GM12878 (cell line): ENCODE measurements at regions not wholly inside any gene's neighbourhood (a gene's known extent, or its start where the extent isn't known, plus 50 kb on each side); places are given as distances from the start of the nearest gene placed in this dataset.

ENCODE experiments used
- EZH2 ChIP-seq: IDR thresholded peaks from 2 replicates; pipeline ENCODE4 v1.6.1; 2012; ENCODE audit warnings: low read depth, mild to moderate bottlenecking, control low read depth, inconsistent platforms, low read length, borderline replicate concordance; ENCODE audit not compliant: control insufficient read depth
- HCFC1 ChIP-seq: fragments of 150-350 bp; IDR thresholded peaks from 2 replicates; pipeline ENCODE4 v1.6.1; 2014; ENCODE audit warnings: low read length
- IKZF1 ChIP-seq: fragments of 450-650 bp; conservative IDR thresholded peaks from 2 replicates; pipeline ENCODE4 v1.6.1; 2017; ENCODE audit warnings: antibody characterized with exemption, mild to moderate bottlenecking
- POLR2A ChIP-seq: IDR thresholded peaks from 2 replicates; pipeline ENCODE4 v1.6.1; 2011; ENCODE audit warnings: low read depth, mild to moderate bottlenecking, low read length
- POLR2AphosphoS5 ChIP-seq: IDR thresholded peaks from 2 replicates; pipeline ENCODE4 v1.6.1; 2011; ENCODE audit warnings: mild to moderate bottlenecking, low read length, inconsistent platforms
- SIN3A ChIP-seq: IDR thresholded peaks from 2 replicates; pipeline ENCODE4 v1.6.1; 2012; ENCODE audit warnings: low read depth, low read length, improper control_type of control experiment
- SIX5 ChIP-seq: IDR thresholded peaks from 2 replicates; pipeline ENCODE4 v1.6.1; 2011; ENCODE audit warnings: mild to moderate bottlenecking, low read depth, low read length, moderate library complexity; ENCODE audit not compliant: severe bottlenecking
- SUZ12 ChIP-seq: fragments of 200-600 bp; sonication (generic); IDR thresholded peaks from one replicate; pipeline ENCODE4 v1.6.1; 2018; ENCODE audit warnings: antibody characterized with exemption, mild to moderate bottlenecking; ENCODE audit not compliant: unreplicated experiment
- TAF1 ChIP-seq: IDR thresholded peaks from 2 replicates; pipeline ENCODE4 v1.6.1; 2011; ENCODE audit warnings: mild to moderate bottlenecking, low read depth, low read length, borderline replicate concordance
- YBX1 ChIP-seq: fragments of 450-650 bp; IDR thresholded peaks from 2 replicates; pipeline ENCODE4 v1.6.1; 2016; ENCODE audit warnings: antibody characterized with exemption
- TF ChIP-seq, protein P1 (sequence below): fragments of 450-650 bp; IDR thresholded peaks from 2 replicates; pipeline ENCODE4 v1.6.1; 2017; ENCODE audit warnings: antibody characterized with exemption, mild to moderate bottlenecking, moderate library complexity
- TF ChIP-seq, protein P2 (sequence below), 3 experiments: IDR thresholded peaks in 2 of 3; conservative IDR thresholded peaks in 1 of 3; 2 replicates each; pipeline ENCODE4 v1.5.1; 2011; ENCODE audit warnings: low read depth in 3 of 3, low read length in 3 of 3, mild to moderate bottlenecking in 3 of 3, control low read depth in 2 of 3, moderate library complexity in 2 of 3, inconsistent platforms in 1 of 3, mixed read lengths in 1 of 3; ENCODE audit not compliant: control insufficient read depth in 2 of 3, insufficient read depth in 1 of 3; ENCODE audit errors: extremely low read depth in 1 of 3
- TF ChIP-seq, protein P3 (sequence below): fragments of 450-650 bp; IDR thresholded peaks from 2 replicates; pipeline ENCODE4 v1.6.1; 2016; ENCODE audit warnings: mild to moderate bottlenecking, moderate library complexity, borderline replicate concordance
- TF ChIP-seq, protein P4 (sequence below): IDR thresholded peaks from 2 replicates; pipeline ENCODE4 v1.6.1; 2012; ENCODE audit warnings: mild to moderate bottlenecking, low read depth, low read length

DNA sequence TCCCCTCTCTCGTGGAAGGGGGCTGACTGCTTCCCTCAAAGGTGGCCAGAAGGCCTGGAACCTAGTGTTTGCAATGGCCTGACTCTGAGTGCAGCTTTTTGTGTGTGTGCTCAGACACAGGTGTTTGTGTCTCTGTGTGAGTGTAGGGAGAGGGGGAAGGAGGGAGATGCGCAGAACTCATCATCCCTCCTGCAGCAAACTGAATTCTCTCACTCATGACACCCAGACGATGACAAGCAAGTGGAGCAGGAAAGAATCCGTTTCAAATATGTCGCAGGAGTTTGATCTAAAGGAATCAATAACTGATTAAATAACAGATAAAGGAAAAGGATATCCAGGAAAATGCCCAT is 101.4 kb downstream of the TNFAIP3 start:
- TF ChIP-seq, protein P1, sequence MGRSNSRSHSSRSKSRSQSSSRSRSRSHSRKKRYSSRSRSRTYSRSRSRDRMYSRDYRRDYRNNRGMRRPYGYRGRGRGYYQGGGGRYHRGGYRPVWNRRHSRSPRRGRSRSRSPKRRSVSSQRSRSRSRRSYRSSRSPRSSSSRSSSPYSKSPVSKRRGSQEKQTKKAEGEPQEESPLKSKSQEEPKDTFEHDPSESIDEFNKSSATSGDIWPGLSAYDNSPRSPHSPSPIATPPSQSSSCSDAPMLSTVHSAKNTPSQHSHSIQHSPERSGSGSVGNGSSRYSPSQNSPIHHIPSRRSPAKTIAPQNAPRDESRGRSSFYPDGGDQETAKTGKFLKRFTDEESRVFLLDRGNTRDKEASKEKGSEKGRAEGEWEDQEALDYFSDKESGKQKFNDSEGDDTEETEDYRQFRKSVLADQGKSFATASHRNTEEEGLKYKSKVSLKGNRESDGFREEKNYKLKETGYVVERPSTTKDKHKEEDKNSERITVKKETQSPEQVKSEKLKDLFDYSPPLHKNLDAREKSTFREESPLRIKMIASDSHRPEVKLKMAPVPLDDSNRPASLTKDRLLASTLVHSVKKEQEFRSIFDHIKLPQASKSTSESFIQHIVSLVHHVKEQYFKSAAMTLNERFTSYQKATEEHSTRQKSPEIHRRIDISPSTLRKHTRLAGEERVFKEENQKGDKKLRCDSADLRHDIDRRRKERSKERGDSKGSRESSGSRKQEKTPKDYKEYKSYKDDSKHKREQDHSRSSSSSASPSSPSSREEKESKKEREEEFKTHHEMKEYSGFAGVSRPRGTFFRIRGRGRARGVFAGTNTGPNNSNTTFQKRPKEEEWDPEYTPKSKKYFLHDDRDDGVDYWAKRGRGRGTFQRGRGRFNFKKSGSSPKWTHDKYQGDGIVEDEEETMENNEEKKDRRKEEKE: no peak
- TF ChIP-seq POLR2AphosphoS5 (no peak), SIX5 (no peak), IKZF1 (no peak), SUZ12 (no peak), EZH2 (no peak), SIN3A (no peak), HCFC1 (no peak), POLR2A (no peak), YBX1 (no peak), TAF1 (no peak)
- TF ChIP-seq, protein P2, sequence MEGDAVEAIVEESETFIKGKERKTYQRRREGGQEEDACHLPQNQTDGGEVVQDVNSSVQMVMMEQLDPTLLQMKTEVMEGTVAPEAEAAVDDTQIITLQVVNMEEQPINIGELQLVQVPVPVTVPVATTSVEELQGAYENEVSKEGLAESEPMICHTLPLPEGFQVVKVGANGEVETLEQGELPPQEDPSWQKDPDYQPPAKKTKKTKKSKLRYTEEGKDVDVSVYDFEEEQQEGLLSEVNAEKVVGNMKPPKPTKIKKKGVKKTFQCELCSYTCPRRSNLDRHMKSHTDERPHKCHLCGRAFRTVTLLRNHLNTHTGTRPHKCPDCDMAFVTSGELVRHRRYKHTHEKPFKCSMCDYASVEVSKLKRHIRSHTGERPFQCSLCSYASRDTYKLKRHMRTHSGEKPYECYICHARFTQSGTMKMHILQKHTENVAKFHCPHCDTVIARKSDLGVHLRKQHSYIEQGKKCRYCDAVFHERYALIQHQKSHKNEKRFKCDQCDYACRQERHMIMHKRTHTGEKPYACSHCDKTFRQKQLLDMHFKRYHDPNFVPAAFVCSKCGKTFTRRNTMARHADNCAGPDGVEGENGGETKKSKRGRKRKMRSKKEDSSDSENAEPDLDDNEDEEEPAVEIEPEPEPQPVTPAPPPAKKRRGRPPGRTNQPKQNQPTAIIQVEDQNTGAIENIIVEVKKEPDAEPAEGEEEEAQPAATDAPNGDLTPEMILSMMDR (IDR thresholded peaks at IDR 0.05 in 2 of 3, conservative IDR thresholded peaks at IDR 0.05 in 1 of 3; ENCODE audit: control insufficient read depth in 2 of 3, extremely low read depth in 1 of 3, insufficient read depth in 1 of 3, low read depth in 3 of 3, low read length in 3 of 3): no peak
- TF ChIP-seq, protein P3, sequence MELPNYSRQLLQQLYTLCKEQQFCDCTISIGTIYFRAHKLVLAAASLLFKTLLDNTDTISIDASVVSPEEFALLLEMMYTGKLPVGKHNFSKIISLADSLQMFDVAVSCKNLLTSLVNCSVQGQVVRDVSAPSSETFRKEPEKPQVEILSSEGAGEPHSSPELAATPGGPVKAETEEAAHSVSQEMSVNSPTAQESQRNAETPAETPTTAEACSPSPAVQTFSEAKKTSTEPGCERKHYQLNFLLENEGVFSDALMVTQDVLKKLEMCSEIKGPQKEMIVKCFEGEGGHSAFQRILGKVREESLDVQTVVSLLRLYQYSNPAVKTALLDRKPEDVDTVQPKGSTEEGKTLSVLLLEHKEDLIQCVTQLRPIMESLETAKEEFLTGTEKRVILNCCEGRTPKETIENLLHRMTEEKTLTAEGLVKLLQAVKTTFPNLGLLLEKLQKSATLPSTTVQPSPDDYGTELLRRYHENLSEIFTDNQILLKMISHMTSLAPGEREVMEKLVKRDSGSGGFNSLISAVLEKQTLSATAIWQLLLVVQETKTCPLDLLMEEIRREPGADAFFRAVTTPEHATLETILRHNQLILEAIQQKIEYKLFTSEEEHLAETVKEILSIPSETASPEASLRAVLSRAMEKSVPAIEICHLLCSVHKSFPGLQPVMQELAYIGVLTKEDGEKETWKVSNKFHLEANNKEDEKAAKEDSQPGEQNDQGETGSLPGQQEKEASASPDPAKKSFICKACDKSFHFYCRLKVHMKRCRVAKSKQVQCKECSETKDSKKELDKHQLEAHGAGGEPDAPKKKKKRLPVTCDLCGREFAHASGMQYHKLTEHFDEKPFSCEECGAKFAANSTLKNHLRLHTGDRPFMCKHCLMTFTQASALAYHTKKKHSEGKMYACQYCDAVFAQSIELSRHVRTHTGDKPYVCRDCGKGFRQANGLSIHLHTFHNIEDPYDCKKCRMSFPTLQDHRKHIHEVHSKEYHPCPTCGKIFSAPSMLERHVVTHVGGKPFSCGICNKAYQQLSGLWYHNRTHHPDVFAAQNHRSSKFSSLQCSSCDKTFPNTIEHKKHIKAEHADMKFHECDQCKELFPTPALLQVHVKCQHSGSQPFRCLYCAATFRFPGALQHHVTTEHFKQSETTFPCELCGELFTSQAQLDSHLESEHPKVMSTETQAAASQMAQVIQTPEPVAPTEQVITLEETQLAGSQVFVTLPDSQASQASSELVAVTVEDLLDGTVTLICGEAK: no peak
- TF ChIP-seq, protein P4, sequence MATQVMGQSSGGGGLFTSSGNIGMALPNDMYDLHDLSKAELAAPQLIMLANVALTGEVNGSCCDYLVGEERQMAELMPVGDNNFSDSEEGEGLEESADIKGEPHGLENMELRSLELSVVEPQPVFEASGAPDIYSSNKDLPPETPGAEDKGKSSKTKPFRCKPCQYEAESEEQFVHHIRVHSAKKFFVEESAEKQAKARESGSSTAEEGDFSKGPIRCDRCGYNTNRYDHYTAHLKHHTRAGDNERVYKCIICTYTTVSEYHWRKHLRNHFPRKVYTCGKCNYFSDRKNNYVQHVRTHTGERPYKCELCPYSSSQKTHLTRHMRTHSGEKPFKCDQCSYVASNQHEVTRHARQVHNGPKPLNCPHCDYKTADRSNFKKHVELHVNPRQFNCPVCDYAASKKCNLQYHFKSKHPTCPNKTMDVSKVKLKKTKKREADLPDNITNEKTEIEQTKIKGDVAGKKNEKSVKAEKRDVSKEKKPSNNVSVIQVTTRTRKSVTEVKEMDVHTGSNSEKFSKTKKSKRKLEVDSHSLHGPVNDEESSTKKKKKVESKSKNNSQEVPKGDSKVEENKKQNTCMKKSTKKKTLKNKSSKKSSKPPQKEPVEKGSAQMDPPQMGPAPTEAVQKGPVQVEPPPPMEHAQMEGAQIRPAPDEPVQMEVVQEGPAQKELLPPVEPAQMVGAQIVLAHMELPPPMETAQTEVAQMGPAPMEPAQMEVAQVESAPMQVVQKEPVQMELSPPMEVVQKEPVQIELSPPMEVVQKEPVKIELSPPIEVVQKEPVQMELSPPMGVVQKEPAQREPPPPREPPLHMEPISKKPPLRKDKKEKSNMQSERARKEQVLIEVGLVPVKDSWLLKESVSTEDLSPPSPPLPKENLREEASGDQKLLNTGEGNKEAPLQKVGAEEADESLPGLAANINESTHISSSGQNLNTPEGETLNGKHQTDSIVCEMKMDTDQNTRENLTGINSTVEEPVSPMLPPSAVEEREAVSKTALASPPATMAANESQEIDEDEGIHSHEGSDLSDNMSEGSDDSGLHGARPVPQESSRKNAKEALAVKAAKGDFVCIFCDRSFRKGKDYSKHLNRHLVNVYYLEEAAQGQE: no peak
